Bronchial epithelial cell (primary cell): ENCODE measurements at regions not wholly inside any gene's neighbourhood (a gene's known extent, or its start where the extent isn't known, plus 50 kb on each side); places are given as distances from the start of the nearest gene placed in this dataset.

Source experiments
- DNase-seq: peaks from one replicate; pipeline ENCODE4 v3.0.0-alpha.2; 2010; ENCODE audit warnings: low read depth
- FAIRE-seq: peaks from 2 replicates; lab custom pipeline; 2011; peaks lifted over from hg19 to GRCh38; lab: Jason Lieb, UNC
- H3K27me3 ChIP-seq: 2 replicates; pipeline ENCODE4 v1.5.1; 2011; ENCODE audit warnings: low read length; ENCODE audit not compliant: control insufficient read depth, insufficient read depth
- H3K36me3 ChIP-seq: 2 replicates; pipeline ENCODE4 v1.5.1; 2011; ENCODE audit warnings: low read length; ENCODE audit not compliant: control insufficient read depth, insufficient read depth
- H3K4me3 ChIP-seq: 2 replicates; pipeline ENCODE4 v1.5.1; 2011; ENCODE audit warnings: mild to moderate bottlenecking, low read depth, low read length, control low read depth
- TF ChIP-seq, protein P1 (sequence below): IDR thresholded peaks from 2 replicates; pipeline ENCODE4 v1.5.1; 2011; ENCODE audit warnings: mild to moderate bottlenecking, moderate library complexity, low read length, control low read depth, inconsistent platforms; ENCODE audit not compliant: insufficient read depth, severe bottlenecking

- Histone ChIP-seq H3K4me3 (no peak overlapping the region), H3K36me3 (no peaks in the 10 kb centered on the region), H3K27me3 (no peaks in the 10 kb centered on the region)
- FAIRE-seq (no peak), DNase-seq (no peak)
- TF ChIP-seq, protein P1, sequence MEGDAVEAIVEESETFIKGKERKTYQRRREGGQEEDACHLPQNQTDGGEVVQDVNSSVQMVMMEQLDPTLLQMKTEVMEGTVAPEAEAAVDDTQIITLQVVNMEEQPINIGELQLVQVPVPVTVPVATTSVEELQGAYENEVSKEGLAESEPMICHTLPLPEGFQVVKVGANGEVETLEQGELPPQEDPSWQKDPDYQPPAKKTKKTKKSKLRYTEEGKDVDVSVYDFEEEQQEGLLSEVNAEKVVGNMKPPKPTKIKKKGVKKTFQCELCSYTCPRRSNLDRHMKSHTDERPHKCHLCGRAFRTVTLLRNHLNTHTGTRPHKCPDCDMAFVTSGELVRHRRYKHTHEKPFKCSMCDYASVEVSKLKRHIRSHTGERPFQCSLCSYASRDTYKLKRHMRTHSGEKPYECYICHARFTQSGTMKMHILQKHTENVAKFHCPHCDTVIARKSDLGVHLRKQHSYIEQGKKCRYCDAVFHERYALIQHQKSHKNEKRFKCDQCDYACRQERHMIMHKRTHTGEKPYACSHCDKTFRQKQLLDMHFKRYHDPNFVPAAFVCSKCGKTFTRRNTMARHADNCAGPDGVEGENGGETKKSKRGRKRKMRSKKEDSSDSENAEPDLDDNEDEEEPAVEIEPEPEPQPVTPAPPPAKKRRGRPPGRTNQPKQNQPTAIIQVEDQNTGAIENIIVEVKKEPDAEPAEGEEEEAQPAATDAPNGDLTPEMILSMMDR: no peak
Measured at GRCh38 chr15:38614621-38615020, 50.0 kb upstream of the RASGRP1 start.

DNA sequence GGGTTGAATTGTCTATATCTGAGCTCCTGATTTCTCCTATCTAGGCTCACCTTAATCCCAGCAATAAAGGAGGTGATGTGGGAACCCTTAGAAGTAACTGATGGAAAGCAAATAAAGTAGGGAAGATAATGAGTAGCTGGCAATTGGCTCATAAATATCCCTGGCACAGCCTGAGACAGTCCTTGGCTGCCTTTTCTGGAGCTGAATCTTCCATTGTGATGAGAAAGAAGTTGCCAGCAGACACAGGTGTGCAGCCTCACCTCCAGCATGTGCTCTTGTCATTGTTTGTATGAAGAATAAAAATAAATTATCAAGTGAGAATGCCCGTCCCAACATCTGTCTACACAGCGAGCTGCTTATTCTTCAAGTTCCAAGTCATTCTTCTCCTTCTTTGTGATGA lies 53.2 kb upstream of the RASGRP1 start:
- Histone ChIP-seq H3K4me3 (no peak overlapping the region), H3K36me3 (no peaks in the 10 kb centered on the region), H3K27me3 (no peaks in the 10 kb centered on the region)
- TF ChIP-seq, protein P1: no peak
- FAIRE-seq: no peak
- no peak for DNase-seq

- Histone ChIP-seq H3K36me3 (no peaks in the 10 kb centered on the region), H3K27me3 (no peaks in the 10 kb centered on the region), H3K4me3 (no peak overlapping the region)
- TF ChIP-seq, protein P1: no peak
- FAIRE-seq: no peak
- DNase-seq: no peak
Measured at GRCh38 chr15:38618242-38618955, 53.8 kb upstream of the RASGRP1 start.

- no peak for DNase-seq
Measured at GRCh38 chr15:38620098-38620497, 55.5 kb upstream of the RASGRP1 start.

DNA sequence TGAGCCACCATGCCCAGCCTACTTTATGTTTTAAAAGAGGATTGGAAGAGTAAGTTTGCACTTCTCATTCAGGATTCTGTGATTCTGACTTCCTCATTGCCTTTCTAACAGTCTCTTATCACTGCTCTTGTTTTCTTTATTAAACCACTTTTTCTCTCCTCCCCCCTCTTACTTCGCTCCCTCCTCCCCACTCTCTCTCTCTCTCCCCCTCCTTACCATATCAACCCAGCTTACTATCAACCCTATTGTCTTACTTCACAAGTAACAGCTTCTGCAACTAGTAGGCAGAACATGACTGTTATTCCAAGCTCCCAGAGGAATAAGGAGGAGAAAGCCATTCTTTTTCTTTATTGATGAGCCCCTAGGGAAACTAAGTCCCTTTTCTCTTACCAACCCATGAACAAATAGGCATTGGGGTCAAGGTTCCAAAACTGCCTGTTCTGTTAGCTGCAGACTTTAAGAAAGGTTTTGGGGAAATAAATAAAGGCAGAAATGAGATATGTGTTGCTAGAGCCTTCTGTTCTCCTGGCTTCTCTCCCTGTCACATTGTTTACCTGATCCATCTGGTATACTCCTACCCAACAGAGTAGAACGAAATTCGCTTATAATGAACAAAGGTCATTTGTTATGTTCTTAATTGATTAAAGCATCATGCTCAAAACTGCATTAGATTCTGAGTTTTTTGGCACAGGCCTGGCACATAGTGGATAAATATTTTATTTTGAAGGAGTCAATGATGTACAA lies 56.4 kb upstream of the RASGRP1 start:
- FAIRE-seq (no peak), DNase-seq (no peak)
- Histone ChIP-seq H3K36me3 (no peaks in the 10 kb centered on the region), H3K27me3 (no peaks in the 10 kb centered on the region), H3K4me3 (no peak overlapping the region)
- TF ChIP-seq, protein P1: no peak

More at GRCh38 chr15:38620098-38620497, 55.5 kb upstream of the RASGRP1 start:
- Histone ChIP-seq H3K36me3 (no peaks in the 10 kb centered on the region), H3K27me3 (no peaks in the 10 kb centered on the region), H3K4me3 (no peak overlapping the region)
- no peak for FAIRE-seq
- TF ChIP-seq, protein P1: no peak
